Suppressor macrophage treated with lipopolysaccharide for 1 hour (primary cell): ENCODE measurements at regions not wholly inside any gene's neighbourhood (a gene's known extent, or its start where the extent isn't known, plus 50 kb on each side); places are given as distances from the start of the nearest gene placed in this dataset.

ENCODE experiments used
- DNase-seq, 3 donors: peaks; one replicate each; pipeline ENCODE4 v3.0.0-alpha.2; 2020 to 2022

- DNase-seq: no peak
Measured at GRCh38 chr7:94237417-94237816, 157.3 kb upstream of the COL1A2 start.

GRCh38 chr7:94239661-94240234 is 154.9 kb upstream of the COL1A2 start:
- peak in 2 of 3 donors; percentile 4 to 10 for DNase-seq

- no peak for DNase-seq
Measured at GRCh38 chr7:94240902-94241301, 153.8 kb upstream of the COL1A2 start.

DNA sequence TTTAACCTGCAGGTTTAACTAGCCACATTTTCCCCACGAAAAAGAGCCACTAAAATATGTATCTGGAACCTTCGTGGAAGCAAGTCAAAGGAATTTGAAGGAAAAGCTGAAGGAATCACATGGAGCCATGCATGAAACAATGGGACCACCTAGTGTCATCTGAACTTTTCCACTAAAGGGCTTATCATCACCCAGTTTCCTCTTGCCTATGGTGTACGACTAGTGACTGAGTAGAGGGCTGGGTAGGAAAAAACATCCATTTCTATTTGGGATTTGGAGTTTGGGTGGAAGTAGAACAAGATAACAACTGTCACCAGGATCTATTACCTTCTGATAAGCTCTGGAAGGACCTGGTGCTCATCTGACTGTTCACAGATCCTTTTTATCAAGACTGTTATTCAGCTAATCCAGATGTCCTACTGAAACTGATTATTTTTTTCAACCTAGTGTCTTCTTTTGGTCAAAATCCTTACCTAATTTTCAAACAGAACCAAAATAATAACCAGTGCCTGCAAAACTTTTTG is 153.2 kb upstream of the COL1A2 start:
- DNase-seq: no peak

- no peak for DNase-seq
Measured at GRCh38 chr7:94243066-94243711, 151.5 kb upstream of the COL1A2 start.

- DNase-seq: no peak
Measured at GRCh38 chr7:94244760-94245159, 149.9 kb upstream of the COL1A2 start.

DNA sequence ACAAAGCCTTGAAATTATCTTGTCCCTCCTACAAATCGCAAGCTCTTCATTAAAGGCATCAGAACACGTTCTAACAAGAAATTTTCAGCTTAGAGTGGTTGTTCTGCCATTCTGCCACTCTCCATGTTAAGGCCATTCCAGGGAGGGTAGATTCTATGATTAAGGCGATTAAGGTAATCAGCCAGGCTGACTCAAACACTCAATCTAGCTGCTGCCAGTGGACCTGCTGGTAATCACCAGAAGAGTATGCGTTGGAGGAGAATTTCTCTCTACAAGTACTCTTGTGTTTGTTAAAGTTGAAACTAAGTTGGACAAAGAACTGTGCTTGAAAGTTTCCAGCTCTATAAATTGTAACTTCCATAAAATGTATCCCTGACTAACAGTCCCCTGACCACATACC is 149.2 kb upstream of the COL1A2 start:
- no peak for DNase-seq

GRCh38 chr7:94247970-94248369 is 146.7 kb upstream of the COL1A2 start:
- DNase-seq: no peak

DNA sequence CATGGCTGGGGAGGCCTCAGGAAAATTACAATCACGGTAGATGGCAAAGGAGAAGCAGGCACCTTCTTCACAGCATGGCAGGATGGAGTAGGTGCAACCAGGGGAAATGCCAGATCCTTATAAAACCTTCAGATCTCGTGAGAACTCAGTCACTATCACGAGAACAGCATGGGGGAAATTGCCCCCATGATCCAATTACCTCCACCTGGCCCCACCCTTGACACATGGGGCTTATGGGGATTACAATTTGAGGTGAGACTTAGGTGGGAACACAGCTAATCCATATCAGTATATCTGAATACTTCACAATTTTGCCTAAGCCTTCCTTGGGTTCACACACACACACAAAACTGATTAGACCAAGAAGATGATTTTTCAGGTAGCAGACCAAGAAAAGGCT is 145.1 kb upstream of the COL1A2 start:
- no peak for DNase-seq

GRCh38 chr7:94250124-94250523 is 144.6 kb upstream of the COL1A2 start:
- no peak for DNase-seq

DNA sequence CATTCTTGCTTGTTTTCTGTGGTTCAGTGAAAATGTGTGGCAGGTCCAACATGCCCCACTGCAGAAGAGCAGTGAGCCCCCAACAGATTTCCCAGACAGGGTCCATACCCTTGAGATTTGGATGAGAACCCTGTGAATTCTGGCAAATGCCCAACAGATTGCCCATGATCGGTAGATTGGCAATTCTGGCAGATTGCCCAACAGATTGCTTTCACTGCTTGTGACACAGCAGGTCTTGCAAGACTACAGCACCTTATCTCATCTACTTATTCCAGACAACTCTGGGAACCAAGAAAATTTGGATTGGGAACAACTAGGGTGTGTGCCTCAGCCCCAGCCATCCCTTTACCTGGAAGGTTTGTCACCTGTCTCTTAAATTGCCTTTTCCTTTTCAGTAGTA is 143.7 kb upstream of the COL1A2 start:
- no peak for DNase-seq

DNA sequence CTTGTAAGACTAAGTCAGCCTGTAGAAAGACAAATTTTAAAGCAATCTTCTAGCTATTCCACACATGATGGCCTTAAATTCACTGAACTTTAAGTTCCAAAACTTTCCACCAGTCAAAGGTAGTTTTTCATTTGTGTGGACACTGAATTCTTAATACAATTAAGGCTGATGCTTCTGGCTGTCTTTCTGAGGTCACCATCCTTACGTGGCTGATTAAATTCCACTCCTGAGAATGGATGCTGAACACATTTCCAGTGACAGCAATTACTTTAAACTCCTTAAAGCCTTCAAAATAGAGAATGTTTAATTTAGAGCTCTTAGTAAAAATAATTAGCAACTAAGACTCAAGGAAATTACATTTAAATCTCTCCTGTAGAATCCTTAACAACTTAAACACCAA is 142.6 kb upstream of the COL1A2 start:
- no peak for DNase-seq

- DNase-seq: no peak
Measured at GRCh38 chr7:94252971-94253370, 141.7 kb upstream of the COL1A2 start.

DNA sequence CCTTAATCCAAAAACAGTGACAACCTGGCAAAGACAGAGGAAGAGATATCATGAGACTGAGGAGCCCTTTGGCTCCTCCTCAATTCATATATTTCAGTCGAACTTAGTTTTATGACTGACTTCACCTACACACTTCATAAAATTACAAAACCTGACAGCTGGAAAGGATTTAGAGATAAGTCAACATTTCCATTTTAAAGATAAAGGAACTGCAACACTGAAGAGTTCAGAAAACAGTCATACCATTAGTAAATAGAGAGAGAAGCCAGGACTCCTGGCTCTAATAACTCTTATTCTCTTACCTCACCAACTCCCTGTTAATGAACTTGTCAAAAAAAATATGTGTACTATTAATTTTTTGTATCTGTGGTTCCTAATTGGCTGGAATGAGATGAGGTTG is 141.0 kb upstream of the COL1A2 start:
- no peak for DNase-seq

DNA sequence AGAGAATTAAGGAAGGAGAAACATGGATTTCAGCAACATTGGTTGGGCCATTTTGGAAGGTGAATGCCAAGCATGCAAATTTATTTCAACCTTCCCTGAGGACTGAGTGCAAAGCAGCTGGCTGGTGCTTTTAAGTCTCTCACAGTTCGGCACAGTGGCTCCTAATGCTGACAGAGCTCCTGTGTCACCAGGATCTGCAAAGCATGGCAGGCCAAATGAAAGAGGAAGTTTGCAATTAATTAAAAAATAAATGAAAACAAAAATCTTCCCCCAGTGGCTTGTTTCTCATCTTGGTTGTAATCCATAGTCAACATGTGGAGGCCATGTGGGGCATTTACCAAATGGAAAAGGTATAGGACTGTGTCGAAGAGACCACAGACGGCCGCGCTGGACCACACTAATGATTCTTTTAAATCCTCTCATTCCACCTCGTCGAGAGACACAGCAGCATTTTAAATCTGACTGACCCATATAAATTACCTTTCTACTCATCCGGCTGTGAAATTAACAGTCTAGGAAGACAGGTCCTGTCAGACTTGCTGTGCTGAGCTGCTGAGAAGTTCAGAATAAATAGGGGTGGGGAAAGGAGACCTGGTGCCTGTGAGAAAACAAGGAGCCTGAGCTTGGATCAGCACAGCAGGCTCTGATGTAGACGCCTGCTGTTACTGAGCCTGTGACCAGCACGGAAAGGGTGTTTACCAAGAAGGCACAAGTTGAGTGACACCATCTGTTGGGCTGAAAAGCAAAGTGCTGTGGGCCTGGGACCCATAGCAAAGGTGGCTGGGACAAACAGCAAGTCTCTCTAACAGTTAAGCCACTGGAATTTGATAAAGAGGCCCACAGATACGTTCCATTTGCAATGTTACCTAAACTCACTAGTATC is 136.0 kb upstream of the COL1A2 start:
- DNase-seq: no peak

DNA sequence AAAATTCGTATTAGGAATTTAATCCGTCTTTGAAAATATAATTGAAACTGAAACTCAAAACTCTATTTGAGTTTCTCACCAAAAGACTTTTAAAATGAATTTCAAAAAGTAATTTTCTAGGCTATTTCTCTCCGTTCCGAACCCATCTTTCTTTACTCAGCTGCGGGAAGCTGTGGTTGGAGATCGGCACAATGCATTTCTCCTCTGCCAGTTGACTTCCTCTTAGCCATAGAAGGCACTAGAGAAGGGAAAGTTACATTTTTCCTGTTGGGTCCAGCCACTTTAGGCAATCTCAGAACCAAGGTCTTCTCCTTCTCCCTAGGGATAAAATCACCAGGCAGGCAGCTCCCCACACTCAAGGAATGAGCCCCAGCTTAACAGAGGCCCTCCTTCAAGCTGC is 133.6 kb upstream of the COL1A2 start:
- peak in 2 of 3 donors; percentile 10 to 20 for DNase-seq

DNA sequence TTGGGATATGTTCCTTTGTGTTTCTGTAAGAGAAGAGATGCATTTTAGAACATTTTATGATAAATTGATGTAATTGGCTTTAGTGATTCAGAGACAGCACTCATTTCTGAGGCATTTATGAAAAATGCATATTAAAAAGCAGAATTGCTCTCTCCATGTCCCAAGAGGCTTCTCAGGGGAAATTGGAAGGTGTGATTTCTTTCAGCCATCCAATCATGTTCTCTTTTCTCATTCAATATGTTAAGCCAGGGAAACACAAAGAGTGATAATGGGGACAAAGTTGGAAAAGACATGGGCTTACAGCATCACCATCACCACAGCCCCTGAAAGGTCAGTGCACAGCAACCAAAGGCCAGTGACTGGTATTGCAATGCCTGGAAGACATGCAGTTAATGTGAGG is 129.9 kb upstream of the COL1A2 start:
- no peak for DNase-seq

GRCh38 chr7:94265456-94265855 is 129.2 kb upstream of the COL1A2 start:
- DNase-seq: no peak

GRCh38 chr7:94266238-94266644 is 128.5 kb upstream of the COL1A2 start:
- DNase-seq: peak; percentile 6 to 20 (median 19)

DNA sequence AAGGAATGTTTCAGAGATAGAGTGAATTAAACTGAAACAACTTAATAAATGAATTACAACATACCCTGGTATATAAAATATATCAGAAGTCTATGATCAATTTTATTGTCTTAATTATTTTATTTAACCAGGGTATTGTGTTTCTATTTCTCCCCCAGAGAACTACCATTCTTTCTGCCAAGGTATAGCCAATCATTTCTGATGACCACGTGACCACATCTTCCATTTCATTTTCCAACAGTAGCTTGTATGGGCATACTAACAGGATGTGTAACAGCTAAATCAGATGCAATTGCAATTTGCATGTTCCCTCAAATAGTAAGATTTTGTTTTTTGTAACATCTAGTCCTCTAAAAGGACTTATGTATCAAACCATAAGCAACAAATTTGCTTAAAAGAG is 123.9 kb upstream of the COL1A2 start:
- DNase-seq: no peak

DNA sequence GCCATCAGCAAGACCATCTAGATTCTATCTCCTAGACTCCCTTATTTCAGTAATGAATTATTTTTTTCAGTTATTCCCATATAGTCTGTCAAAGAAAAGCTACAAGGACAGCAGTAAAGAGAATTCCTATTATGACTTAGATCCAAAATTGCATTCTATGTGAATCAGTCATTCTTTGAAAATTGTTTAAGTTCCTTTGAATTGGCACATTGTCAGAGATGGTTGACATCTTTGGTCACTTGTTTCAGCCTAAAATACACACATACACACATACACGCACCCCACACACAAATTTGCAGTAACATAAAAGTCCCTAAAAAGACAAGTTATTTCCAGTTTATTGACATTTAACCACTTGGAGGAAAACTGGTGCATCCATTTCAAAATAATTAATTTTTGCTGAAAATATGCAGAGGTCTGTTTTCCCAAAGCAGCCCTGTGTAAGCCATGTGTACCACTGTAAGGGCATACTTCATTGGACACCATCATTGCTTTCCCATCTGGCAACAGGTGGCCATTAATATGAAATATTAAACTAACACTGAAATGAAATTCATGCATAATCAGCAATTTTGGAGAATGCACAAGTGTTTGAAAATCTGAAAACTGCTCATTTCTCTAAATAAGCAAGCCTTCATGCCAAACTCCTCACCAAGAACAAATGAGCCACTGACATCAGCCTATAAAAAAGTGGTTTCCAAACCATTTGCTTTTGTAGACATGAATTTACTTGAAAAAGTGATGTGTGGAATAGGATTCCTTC is 121.7 kb upstream of the COL1A2 start:
- DNase-seq: no peak

DNA sequence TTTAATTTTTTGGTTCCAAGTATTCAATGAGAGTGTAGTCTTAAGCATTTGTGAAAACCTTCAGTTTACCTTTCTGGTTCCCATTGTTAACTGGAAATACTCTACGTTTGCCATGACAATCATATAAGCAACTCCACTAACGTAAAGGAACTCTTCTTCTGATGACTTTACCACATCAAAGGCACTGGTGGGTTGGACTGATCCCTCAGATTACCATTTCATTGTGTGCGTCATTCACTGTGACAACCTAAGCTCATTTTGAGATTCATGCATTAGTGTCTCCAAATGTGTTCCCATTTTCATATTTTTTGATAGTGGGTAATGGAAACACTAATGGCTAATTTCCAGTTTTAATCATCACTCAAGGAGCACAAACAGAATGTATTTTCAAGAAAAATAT is 119.9 kb upstream of the COL1A2 start:
- DNase-seq: no peak

- DNase-seq: no peak
Measured at GRCh38 chr7:94276027-94276426, 118.7 kb upstream of the COL1A2 start.
